GM03348 (cell line): ENCODE measurements at regions not wholly inside any gene's neighbourhood (a gene's known extent, or its start where the extent isn't known, plus 50 kb on each side); places are given as distances from the start of the nearest gene placed in this dataset.

Experiments used
- DNase-seq: peaks from one replicate; pipeline ENCODE4 v3.0.0; 2012; ENCODE audit warnings: low spot score

DNA sequence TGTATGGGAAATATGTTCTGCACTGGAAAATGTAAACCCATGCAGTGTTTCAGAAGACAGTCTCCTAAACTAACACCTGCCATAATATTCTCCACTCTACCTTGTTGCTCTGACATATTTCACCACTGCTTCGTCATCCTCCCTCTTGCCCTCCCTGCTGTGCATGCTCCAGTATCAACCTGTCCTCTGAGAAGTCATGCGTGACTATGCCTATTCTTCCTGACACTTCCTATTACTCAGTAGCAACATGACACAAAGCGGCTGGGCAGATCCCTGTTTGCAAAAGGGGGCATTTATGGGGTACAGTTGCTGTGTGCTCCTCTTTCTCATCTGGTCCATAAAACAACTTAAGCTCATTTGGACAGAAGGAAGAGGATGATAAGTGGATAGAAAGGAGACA lies 805.6 kb upstream of the EEF2KMT start:
- DNase-seq = no peak

DNA sequence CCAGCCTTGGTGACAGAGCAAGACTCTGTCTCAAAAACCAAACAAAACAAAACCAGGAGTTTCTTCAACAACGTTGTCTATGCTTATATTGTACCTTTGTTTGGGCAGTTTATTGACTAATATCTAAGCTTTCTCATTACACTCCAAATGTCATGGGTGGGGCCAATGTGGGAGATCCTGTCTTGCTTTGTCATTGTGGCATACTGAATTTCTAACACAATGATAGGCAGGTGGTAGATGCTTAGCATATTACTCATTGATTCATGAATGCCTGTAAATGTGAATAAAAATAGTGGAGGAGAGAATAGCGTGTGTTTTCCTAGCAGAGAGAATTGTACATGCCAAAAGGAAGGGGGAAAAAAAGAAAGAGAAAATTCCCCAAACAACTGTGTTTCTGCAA lies 802.5 kb upstream of the EEF2KMT start:
- no peak for DNase-seq

DNA sequence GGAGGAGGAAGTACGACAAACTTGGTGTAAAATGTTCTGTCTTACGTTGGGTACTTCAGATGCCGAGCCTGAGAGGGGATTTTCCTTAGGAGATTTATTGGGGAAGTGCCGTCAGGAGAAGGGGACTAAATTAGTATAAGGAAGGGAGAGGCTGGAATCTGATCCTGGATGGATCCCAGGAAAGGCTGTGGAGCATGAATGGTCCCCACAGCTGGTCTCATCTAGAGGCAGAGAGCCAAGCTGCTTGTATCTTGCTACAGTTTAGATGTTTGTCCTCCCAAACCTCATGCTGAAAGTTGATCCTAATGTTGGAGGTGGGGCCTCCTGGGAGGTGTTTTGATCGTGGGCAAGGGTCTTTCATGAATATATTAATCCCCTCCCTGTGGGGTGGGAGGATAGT lies 798.4 kb upstream of the EEF2KMT start:
- DNase-seq = no peak

DNA sequence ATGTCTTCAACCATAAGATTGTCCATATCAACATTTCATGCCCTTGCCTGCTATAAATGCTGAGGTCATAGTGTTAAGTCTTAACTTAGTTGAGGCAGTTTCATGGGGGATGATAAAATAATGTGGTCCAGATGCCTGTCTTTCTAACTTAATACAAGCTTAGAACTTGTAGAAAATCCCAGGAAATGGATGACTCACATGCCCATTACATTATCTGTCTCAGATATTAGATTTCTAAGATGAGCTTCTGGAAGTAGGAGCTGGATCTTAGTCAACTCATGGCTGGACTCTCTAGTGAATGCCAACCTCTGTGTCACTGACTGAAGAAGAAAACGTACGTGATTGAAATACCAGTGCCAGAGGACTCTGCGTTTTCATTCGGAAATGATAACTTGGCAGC lies 797.5 kb upstream of the EEF2KMT start:
- no peak for DNase-seq

DNA sequence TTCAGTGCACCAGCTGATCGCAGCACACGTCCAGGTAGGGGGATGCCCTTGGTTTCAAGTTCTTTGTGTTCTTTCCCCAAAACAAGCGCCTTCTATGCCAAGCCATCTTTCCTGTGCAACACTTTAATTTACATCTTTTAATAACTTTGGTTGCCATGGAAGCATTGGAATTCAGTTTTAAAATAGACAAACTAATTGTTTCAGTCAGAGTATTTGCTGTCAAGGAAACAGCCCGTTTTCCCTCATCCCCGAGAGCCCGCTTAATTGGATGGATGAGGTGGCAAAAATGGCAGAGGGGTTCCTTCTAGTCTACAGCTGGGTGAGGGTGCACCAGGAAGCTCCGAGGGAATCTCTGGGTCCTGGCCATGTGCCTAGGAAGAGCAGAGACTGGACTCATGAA lies 793.7 kb upstream of the EEF2KMT start:
- DNase-seq = no peak

DNA sequence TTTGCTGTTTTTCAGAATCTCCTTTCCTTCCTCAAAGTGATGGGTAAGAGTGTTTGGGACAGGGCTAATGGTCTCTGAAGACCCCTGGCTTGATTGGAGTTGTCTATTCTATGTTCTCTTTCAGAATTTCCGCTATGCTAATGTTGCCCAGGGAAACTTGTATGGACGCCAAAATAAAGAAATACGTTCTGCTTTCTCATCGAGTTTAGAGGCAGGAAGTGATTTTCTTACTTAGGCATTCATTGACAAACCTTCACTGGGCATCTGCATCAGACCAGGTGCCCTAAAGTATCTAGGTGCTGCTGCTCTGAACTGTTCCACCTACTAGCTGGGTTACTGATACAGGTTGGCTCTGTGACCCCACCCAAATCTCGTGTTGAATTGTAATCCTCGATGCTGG lies 787.9 kb upstream of the EEF2KMT start:
- DNase-seq = no peak

DNA sequence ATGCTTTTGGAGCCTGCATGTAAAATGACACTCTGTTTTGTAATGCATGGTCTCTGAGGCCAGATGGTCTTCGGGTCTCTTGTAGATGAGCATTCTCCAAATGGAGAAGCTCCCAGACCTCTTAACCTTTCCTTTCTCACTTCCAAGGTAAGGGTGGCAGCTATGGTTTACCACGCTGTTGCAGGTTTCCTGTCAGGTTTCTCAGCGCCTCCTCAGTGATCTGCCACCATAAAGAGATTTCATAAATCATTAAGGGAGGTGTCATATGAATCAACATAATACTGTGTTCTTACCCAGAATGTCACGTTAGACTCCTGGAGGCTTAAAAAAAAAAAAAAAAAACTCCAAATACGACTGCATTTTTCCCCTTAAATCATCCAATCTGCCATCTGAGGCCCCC lies 787.4 kb upstream of the EEF2KMT start:
- DNase-seq = no peak

DNA sequence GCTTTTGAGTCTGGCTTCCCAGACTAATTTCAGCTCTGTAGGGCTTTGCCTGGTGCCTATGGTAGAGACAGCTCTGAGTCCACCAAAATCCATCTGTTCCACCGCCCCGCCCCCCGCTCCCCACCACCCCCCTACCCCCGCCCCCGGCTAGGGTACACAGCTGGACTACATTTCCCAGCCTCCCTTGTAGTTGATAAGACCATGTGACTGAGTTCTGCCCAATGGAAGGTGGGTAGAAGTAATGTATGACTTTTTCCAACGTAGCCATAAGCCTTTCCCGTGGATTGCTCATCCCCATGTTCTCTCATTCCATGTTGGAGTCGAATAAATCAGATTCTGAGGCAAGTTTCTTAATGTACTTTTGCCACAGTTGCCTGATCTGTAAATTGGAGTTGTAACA lies 786.7 kb upstream of the EEF2KMT start:
- DNase-seq = no peak

DNA sequence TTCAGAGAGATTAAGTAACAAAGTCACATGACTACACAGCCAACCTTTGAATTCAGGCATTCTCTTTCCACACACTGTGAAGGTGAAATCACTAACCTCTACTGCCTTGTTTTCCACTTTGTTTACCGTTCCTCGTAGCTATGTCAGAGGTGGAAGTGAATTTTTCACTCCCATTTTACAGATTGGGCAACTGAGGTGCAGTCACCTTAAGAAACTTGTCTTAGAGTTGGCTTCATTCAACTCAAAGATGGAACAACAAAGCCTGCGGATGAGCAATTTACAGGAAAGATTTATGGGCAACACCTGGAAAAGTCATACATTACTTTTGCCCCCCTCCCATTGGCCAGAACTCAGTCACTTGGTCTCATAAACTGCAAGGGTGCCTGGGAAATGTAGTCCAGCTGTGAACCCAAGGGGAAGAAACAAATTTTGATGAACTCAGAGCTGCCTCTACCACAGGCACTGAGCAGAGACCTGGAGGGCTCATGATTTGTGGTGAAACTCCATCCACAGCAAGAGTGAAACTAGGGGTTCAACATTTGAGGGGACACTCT lies 784.6 kb upstream of the EEF2KMT start:
- no peak for DNase-seq

DNA sequence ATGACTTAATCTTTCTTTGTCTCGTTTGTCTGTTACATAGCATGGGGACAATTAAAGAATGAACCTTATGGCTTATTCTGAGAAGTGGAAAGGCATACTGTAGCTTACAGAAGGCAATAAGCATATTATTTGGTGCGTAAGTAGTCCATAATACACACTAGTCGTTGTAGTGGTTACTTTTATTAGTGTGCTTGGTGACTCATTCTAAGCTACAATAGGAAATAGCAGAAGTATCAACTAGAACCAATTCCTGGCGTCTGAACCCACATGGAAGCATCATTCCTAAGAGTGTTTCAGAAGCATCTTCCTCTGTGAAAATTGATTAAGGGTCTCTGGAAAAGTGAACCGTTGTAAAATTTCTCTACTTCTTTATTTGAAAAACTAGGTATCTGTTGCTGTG lies 777.8 kb upstream of the EEF2KMT start:
- DNase-seq = no peak

DNA sequence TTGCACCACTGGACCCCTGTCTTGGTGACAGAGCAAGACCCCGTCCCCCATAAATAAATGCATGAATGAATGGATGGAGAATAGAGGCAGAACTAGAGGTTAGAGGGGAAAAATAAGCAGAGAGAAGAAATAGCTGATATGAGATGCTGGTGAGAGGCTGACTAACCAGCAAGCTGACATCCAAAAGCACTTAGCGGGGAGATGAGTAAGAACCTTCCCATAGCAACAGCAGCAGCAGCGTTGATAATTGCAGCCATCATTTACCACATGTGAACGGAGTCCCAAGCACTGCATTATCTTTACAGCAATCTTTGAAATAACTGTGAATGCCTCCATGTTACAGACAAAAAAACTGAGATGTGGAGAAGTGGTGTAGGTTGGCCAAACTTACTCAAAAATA lies 777.3 kb upstream of the EEF2KMT start:
- DNase-seq = no peak

DNA sequence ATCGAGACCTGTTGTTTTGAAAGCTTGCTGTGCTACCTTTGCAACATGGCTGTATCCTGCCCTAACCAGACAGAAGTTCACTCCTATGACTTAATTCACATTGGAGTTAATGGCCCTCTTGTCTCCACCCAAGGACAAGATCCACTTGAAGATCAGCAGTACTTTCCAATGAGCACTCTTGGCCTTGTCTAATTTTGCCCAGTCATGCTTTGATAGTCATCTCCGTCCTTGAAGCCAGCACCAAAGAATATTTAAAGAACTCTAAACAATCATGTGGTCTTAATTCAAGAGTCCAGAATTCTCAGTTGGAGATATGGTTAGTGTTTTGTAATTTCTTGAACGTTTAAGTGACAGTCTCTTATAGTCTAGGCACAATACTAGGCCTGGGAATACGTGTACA lies 775.6 kb upstream of the EEF2KMT start:
- no peak for DNase-seq

DNA sequence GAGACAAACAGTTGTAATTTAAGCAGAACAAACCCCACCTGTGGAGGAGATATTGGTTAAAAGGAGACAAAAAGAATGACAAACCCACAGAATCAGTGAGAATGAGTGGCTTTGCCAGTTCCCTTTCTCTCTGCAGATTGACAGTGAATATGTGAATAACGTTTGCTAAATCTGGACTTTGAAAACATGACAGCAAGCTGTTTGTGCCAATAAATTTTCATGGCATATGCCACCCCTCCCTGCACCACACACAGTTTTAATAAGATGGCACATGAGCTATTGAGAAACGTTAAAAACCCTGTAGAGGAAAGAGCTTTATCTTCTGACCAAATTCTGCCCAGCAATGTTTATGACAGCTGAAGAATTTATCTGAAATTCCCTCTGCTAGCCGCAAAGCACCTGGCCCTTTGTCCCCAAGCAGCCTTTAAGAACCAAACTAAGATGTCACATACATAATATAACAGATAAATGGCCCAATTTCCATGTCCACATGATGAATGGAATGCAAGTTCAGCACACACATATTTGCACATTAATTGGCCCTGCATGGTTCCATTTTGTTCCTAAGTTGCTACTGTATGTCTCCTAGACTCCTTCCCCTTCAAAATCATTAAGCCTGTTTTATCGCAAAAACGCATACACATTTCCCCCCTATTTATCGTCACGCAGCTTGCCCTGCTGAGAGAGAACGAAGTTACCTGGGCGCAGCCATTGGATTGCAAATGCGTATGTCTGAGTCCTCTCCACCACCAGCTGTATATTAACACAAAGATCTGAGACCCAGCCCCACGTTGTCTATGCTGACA lies 773.5 kb upstream of the EEF2KMT start:
- DNase-seq = no peak

DNA sequence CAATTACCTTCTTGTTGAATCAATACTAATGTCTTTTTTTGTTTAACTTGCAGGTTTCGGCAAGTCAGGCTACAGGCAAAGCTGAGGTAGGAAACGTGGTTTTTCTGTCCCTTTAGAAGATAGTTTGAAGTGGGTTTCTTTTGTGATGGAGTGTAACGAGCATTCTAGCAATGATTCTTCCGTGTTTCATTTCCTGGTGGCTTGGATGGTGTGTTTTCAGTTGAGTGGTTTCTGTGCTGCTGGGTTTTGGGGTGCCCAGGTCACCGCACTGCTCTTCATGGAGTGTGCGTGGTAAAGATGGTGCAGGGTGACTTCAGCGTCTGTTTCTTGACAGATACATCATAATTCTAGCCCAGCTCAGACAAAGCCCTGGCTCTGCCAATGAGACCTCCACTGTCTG lies 769.7 kb upstream of the EEF2KMT start:
- DNase-seq = no peak

DNA sequence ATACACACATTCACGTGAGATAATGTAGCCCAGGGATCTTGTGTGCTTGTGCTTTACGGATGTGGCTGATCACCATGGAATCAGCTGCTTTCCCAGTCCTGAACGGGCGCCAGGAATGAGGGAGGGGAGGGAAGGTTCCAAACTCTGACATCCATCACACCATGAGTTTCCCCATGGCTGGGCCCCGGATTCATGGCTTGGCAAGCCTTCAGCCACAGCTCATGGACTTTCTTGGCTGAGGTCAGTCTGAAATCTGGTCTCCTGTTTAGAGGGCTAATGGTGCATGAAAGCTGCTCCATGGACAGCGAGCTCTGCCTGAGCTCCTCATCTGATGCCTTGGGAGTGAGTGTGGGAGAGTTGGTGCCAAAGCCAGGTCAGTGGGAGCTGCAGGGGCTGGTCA lies 767.6 kb upstream of the EEF2KMT start:
- DNase-seq = no peak

DNA sequence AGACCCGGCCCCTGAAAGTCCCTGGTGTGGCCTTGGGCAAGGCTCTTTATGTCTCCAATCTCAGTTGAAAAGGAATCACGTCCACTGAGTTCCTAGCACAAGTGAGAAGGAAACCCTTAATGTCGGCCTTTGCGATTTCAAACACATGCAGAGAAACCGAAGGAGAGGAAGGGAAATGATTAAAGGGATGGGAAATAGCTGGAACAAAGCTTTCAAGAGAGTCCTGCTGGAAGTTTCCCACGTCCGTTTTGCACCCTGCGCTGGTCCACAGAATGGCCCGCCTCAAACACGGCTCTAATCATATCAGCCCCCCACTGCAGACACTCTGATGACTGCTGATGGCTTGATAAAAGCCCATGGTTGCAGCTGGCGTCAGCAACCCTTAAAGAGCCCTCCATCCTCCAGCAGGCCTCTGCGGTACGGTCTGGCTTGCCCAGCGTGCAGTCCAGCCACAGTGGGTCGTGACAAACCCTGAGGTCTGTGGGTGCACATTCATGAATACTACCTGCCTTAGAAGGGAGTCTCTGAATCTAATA lies 765.5 kb upstream of the EEF2KMT start:
- no peak for DNase-seq

DNA sequence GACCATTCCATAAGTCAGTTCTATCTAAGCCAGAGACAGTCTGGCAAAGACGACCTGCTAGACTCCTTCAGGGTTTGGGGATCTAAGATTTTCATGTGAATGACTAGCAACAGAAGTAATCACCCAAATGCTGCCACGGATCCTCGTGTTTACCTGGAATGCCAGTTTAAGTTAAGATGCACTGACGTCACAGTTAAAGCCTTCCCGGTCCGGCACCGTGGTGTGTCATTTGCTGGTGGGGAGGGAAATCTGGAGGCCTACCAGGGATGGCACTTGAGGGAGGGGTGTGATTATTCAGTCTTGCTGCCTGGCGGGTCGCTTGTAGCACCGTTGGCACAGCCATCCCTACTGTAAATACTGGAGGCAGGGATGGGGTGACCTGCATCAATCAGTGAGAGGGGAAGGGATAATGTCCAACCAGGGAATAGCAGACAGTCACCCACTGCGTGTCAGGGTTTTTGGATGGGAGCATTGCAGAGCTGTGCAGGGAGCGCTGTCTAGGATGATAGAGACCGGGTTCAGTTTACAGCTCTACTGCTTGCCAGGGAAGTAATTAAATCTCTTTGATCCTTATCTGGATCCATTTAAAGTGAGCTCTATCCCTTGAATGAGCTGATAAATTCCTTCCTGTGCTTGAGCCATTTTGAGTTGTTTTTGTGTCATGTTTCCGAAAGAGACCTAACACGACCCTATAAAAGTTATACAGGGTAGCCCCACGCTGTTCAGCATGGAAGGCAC lies 764.7 kb upstream of the EEF2KMT start:
- no peak for DNase-seq

DNA sequence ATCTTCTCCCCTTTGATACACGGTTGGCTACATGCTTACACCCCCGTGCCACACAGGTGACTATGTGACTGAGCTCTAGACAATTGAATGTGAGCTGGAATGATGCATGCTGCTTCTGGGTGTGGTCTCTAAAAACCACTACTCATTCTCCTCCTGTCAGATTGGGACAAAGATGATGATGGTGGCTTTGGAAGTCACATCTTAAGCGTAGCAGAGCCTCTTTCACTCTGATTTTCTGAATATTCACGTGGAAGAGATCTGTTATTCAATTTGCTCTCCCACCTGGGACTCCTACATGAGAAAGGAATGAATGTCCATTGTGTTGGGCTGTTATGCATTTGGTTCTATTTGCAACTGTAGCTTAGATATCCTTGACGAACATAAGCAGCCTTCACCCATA lies 763.6 kb upstream of the EEF2KMT start:
- DNase-seq = no peak

DNA sequence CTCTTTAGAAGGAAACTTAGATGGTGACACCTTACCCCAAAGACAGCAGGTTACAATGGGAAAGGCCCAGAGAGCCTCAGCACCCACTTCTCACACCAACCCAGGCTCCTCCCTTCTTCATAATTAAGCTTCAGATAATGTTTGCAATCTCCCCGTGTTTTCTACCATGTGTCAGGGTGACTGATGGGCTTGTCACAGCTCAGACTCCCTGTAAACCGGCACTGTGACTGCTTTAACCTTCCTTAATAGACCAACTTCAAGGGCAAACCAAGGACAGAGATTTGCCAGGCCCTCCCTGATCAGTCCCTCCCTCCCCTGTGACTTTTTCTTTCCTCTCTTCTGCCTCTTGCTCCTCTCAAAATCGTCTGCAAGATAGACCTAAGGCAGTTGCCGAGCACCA lies 760.6 kb upstream of the EEF2KMT start:
- no peak for DNase-seq

DNA sequence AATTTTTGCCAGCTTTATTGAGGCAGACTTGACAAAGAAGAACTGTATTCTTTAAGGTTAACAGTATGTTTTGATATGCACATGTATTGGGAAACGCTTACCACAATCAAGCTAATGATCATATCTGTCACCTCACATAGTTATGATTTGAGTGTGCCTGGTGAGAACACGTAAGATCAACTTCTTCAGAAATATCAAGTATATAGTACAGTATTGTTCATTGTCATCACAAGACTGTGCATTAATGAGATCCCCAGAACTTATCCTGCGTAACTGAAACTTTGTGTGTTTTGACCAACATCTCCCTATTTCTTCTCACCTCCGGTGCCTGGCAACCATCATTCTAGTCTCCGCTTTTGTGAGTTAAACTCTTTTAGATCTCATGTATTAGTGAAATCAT lies 756.4 kb upstream of the EEF2KMT start:
- DNase-seq = no peak

DNA sequence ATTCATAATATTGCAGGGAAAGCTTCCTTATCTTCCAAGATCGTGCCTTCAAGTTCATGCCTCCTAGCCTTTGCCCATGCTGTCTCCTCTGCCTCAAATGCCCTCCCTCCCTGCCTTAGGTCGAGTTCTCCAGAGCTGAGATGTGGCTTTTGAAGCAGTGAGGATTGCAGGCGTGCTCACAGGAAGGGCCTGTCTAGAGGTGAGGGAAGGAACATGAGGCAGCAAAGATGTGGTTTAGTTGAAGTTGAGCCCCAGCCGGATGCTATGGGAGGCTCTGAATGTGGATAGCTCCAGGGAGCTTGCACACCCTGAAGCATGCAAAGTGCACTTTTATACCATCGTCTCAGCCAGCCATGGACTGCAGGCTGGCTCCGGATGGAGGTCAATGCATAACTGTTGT lies 754.6 kb upstream of the EEF2KMT start:
- no peak for DNase-seq

DNA sequence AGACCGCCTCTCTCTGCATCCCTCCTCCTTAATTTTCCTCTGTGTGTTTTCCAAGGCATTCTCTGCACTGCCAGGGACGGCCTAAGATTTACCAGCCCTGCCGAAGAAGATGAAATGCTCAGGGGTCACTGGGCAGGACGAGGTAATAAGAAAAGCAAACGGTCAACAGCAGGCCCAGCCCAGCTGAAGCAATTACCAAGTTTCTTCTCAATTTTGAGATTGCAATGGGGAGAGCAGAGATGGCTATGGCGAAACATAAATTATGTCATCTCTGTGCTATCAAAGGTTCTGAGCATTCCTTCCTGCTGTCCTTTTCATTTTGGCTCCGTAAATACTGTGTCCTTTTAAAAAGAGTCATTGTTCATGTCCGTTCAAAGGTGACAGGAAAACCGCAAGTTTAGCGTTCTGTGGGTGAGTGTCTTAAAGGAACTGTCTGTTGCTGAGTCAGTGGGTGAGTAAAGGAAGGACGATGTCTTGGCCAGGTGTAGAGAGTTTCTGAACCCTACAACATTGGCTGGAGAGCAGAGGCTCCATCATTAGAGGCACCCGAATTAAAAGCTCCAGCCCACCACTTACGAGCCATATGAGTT lies 753.9 kb upstream of the EEF2KMT start:
- DNase-seq = no peak
